ENCODE measurements at regions not wholly inside any gene's neighbourhood (a gene's known extent, or its start where the extent isn't known, plus 50 kb on each side); places are given as distances from the start of the nearest gene placed in this dataset.
"Not testable (repeated sequence)": the region's sequence is repeated elsewhere in the genome, so short reads cannot be mapped to it uniquely, and the experiment has no call there.

GRCh38 chr2:116809109-116809508, 1005.4 kb upstream of the DDX18 start:
- Mint-ChIP-seq H3K9me3 (peaks cover 14% of the 10 kb centered on the region), H3K27me3 (no peaks in the 10 kb centered on the region), H3K4me1 (no peaks in the 10 kb centered on the region), H3K36me3 (ENCODE audit: low read depth) (no peaks in the 10 kb centered on the region), H3K4me3 (no peak overlapping the region), H3K27ac (no peak overlapping the region)
- no peak for DNase-seq
- ChIA-PET POLR2A (no interaction called here), CTCF (no interaction called here)

- POLR2A ChIA-PET, result no interaction called here
- no peak for DNase-seq
- H3K27ac Mint-ChIP-seq, result no peak overlapping the region
- CTCF ChIA-PET, result no interaction called here
- no peaks in the 10 kb centered on the region for H3K4me1 Mint-ChIP-seq
- H3K27me3 Mint-ChIP-seq, result no peaks in the 10 kb centered on the region
- H3K36me3 Mint-ChIP-seq (ENCODE audit: low read depth), result no peaks in the 10 kb centered on the region
- no peak overlapping the region for H3K4me3 Mint-ChIP-seq
- H3K9me3 Mint-ChIP-seq, result peaks cover 13% of the 10 kb centered on the region
Observed at GRCh38 chr2:116810071-116810470, 1004.4 kb upstream of the DDX18 start.

GRCh38 chr2:116810645-116811044, 1003.8 kb upstream of the DDX18 start:
- Mint-ChIP-seq H3K36me3 (ENCODE audit: low read depth) (no peaks in the 10 kb centered on the region), H3K27ac (no peak overlapping the region), H3K4me3 (no peak overlapping the region), H3K4me1 (no peaks in the 10 kb centered on the region), H3K27me3 (no peaks in the 10 kb centered on the region), H3K9me3 (peaks cover 10% of the 10 kb centered on the region)
- POLR2A ChIA-PET, result no interaction called here
- CTCF ChIA-PET, result no interaction called here
- no peak for DNase-seq

GRCh38 chr2:116819355-116819754, 995.1 kb upstream of the DDX18 start:
- Mint-ChIP-seq H3K27me3 (no peaks in the 10 kb centered on the region), H3K9me3 (peaks cover 12% of the 10 kb centered on the region), H3K27ac (no peak overlapping the region), H3K4me3 (no peak overlapping the region), H3K4me1 (no peaks in the 10 kb centered on the region), H3K36me3 (ENCODE audit: low read depth) (no peaks in the 10 kb centered on the region)
- no peak for DNase-seq
- ChIA-PET POLR2A (no interaction called here), CTCF (no interaction called here)

- H3K4me3 Mint-ChIP-seq, result no peak overlapping the region
- CTCF ChIA-PET, result no interaction called here
- peaks cover 9% of the 10 kb centered on the region for H3K9me3 Mint-ChIP-seq
- H3K4me1 Mint-ChIP-seq, result no peaks in the 10 kb centered on the region
- no peak overlapping the region for H3K27ac Mint-ChIP-seq
- H3K36me3 Mint-ChIP-seq (ENCODE audit: low read depth), result no peaks in the 10 kb centered on the region
- DNase-seq, result no peak
- no peaks in the 10 kb centered on the region for H3K27me3 Mint-ChIP-seq
- POLR2A ChIA-PET, result no interaction called here
Observed at GRCh38 chr2:116820986-116821385, 993.5 kb upstream of the DDX18 start.

- DNase-seq; H3K9me3 Mint-ChIP-seq; CTCF ChIA-PET; H3K27me3 Mint-ChIP-seq; H3K27ac Mint-ChIP-seq; H3K4me1 Mint-ChIP-seq; POLR2A ChIA-PET; H3K4me3 Mint-ChIP-seq; H3K36me3 Mint-ChIP-seq (ENCODE audit: low read depth): not testable (repeated sequence)
Observed at GRCh38 chr2:116829543-116829942, 984.9 kb upstream of the DDX18 start.

- H3K27ac Mint-ChIP-seq, result no peak overlapping the region
- DNase-seq, result no peak
- peaks cover 5% of the 10 kb centered on the region for H3K9me3 Mint-ChIP-seq
- H3K4me3 Mint-ChIP-seq, result no peak overlapping the region
- CTCF ChIA-PET, result no interaction called here
- H3K4me1 Mint-ChIP-seq, result no peaks in the 10 kb centered on the region
- POLR2A ChIA-PET, result no interaction called here
- no peaks in the 10 kb centered on the region for H3K27me3 Mint-ChIP-seq
- H3K36me3 Mint-ChIP-seq (ENCODE audit: low read depth), result no peaks in the 10 kb centered on the region
Observed at GRCh38 chr2:116832148-116832547, 982.3 kb upstream of the DDX18 start.

- Mint-ChIP-seq H3K27ac (no peak overlapping the region), H3K27me3 (no peaks in the 10 kb centered on the region), H3K9me3 (peaks cover 5% of the 10 kb centered on the region), H3K36me3 (ENCODE audit: low read depth) (no peaks in the 10 kb centered on the region), H3K4me3 (no peak overlapping the region), H3K4me1 (no peaks in the 10 kb centered on the region)
- ChIA-PET CTCF (no interaction called here), POLR2A (no interaction called here)
- no peak for DNase-seq
Observed at GRCh38 chr2:116833052-116833451, 981.4 kb upstream of the DDX18 start.

GRCh38 chr2:116842164-116842563, 972.3 kb upstream of the DDX18 start:
- Mint-ChIP-seq H3K4me1 (no peaks in the 10 kb centered on the region), H3K27ac (no peak overlapping the region), H3K36me3 (ENCODE audit: low read depth) (no peaks in the 10 kb centered on the region), H3K9me3 (peaks cover 10% of the 10 kb centered on the region), H3K4me3 (no peak overlapping the region), H3K27me3 (no peaks in the 10 kb centered on the region)
- DNase-seq, result no peak
- POLR2A ChIA-PET, result no interaction called here
- CTCF ChIA-PET, result no interaction called here

GRCh38 chr2:116859708-116860107, 954.8 kb upstream of the DDX18 start:
- no peak for DNase-seq
- POLR2A ChIA-PET, result no interaction called here
- no peaks in the 10 kb centered on the region for H3K27me3 Mint-ChIP-seq
- H3K36me3 Mint-ChIP-seq (ENCODE audit: low read depth), result no peaks in the 10 kb centered on the region
- H3K4me1 Mint-ChIP-seq, result no peaks in the 10 kb centered on the region
- peaks cover 17% of the 10 kb centered on the region for H3K9me3 Mint-ChIP-seq
- no peak overlapping the region for H3K4me3 Mint-ChIP-seq
- no peak overlapping the region for H3K27ac Mint-ChIP-seq
- CTCF ChIA-PET, result no interaction called here

- POLR2A ChIA-PET, result no interaction called here
- CTCF ChIA-PET, result no interaction called here
- no peaks in the 10 kb centered on the region for H3K4me1 Mint-ChIP-seq
- no peak overlapping the region for H3K4me3 Mint-ChIP-seq
- no peaks in the 10 kb centered on the region for H3K36me3 Mint-ChIP-seq (ENCODE audit: low read depth)
- H3K9me3 Mint-ChIP-seq, result peaks cover 20% of the 10 kb centered on the region
- no peak overlapping the region for H3K27ac Mint-ChIP-seq
- DNase-seq, result no peak
- no peaks in the 10 kb centered on the region for H3K27me3 Mint-ChIP-seq
Observed at GRCh38 chr2:116874021-116874420, 940.5 kb upstream of the DDX18 start.

GRCh38 chr2:116877274-116877673, 937.2 kb upstream of the DDX18 start:
- ChIA-PET POLR2A (no interaction called here), CTCF (no interaction called here)
- no peak overlapping the region for H3K4me3 Mint-ChIP-seq
- no peaks in the 10 kb centered on the region for H3K4me1 Mint-ChIP-seq
- no peak overlapping the region for H3K27ac Mint-ChIP-seq
- DNase-seq, result no peak
- H3K27me3 Mint-ChIP-seq, result no peaks in the 10 kb centered on the region
- H3K36me3 Mint-ChIP-seq (ENCODE audit: low read depth), result no peaks in the 10 kb centered on the region
- peaks cover 19% of the 10 kb centered on the region for H3K9me3 Mint-ChIP-seq

- H3K4me1 Mint-ChIP-seq, result no peaks in the 10 kb centered on the region
- POLR2A ChIA-PET, result no interaction called here
- H3K4me3 Mint-ChIP-seq, result no peak overlapping the region
- no peak for DNase-seq
- H3K36me3 Mint-ChIP-seq (ENCODE audit: low read depth), result no peaks in the 10 kb centered on the region
- no peak overlapping the region for H3K27ac Mint-ChIP-seq
- H3K9me3 Mint-ChIP-seq, result peaks cover 17% of the 10 kb centered on the region
- CTCF ChIA-PET, result no interaction called here
- H3K27me3 Mint-ChIP-seq, result no peaks in the 10 kb centered on the region
Observed at GRCh38 chr2:116877944-116878343, 936.5 kb upstream of the DDX18 start.

- no peak for DNase-seq
- no peaks in the 10 kb centered on the region for H3K27me3 Mint-ChIP-seq
- H3K27ac Mint-ChIP-seq, result no peak overlapping the region
- ChIA-PET POLR2A (no interaction called here), CTCF (no interaction called here)
- no peaks in the 10 kb centered on the region for H3K4me1 Mint-ChIP-seq
- peaks cover 11% of the 10 kb centered on the region for H3K9me3 Mint-ChIP-seq
- H3K4me3 Mint-ChIP-seq, result no peak overlapping the region
- H3K36me3 Mint-ChIP-seq (ENCODE audit: low read depth), result no peaks in the 10 kb centered on the region
Observed at GRCh38 chr2:116879650-116880160, 934.8 kb upstream of the DDX18 start.

GRCh38 chr2:116891191-116891590, 923.3 kb upstream of the DDX18 start:
- Mint-ChIP-seq H3K27ac (no peak overlapping the region), H3K4me3 (no peak overlapping the region), H3K36me3 (ENCODE audit: low read depth) (no peaks in the 10 kb centered on the region), H3K27me3 (no peaks in the 10 kb centered on the region), H3K9me3 (peaks cover 8% of the 10 kb centered on the region), H3K4me1 (no peaks in the 10 kb centered on the region)
- CTCF ChIA-PET, result no interaction called here
- POLR2A ChIA-PET, result no interaction called here
- DNase-seq, result no peak
